Endothelial cell of umbilical vein (primary cell): ENCODE measurements at regions not wholly inside any gene's neighbourhood (a gene's known extent, or its start where the extent isn't known, plus 50 kb on each side); places are given as distances from the start of the nearest gene placed in this dataset.

Experiments
- BruUV-seq: library from RNA; stranded (reverse); fragments of 400-500 nt; replicated peaks from 2 replicates; lab custom pipeline; 2021; lab: Mats Ljungman, UMichigan
- CTCF ChIA-PET: fragments of 300-600, 350-600 bp; sonication (Branson Sonifier 250); formaldehyde crosslinking; loops from one replicate; lab custom pipeline; 2021; ENCODE audit warnings: antibody characterized with exemption, inconsistent platforms; lab: Charles Lee
- POLR2A ChIA-PET: fragments of 300-600, 350-600 bp; sonication (Branson Sonifier 250); formaldehyde crosslinking; loops from one replicate; lab custom pipeline; 2021; ENCODE audit warnings: antibody characterized with exemption, inconsistent platforms; lab: Charles Lee
- DNase-seq: peaks from one replicate; pipeline ENCODE4 v3.0.0-alpha.2; 2011; ENCODE audit warnings: low read depth, low spot score
- FAIRE-seq: peaks from 2 replicates; lab custom pipeline; 2011; peaks lifted over from hg19 to GRCh38; lab: Jason Lieb, UNC
- H2AFZ ChIP-seq: 2 replicates; pipeline ENCODE4 v1.6.0; 2012; ENCODE audit warnings: low read depth, low read length, control low read depth, inconsistent platforms
- H3K27ac ChIP-seq: 2 replicates; pipeline ENCODE4 v1.5.1; 2011; ENCODE audit warnings: low read depth, mild to moderate bottlenecking, control low read depth, low read length, moderate library complexity; ENCODE audit not compliant: insufficient read depth
- H3K27me3 ChIP-seq, 2 experiments: 2 replicates each; pipeline versions ENCODE4 v1.6.0 to v1.6.1; 2011; ENCODE audit warnings: low read length in 2 of 2, mixed read lengths in 1 of 2; ENCODE audit not compliant: control insufficient read depth in 2 of 2, insufficient read depth in 2 of 2
- H3K36me3 ChIP-seq, 2 experiments: 2 replicates in 1 of 2; 3 replicates in 1 of 2; pipeline ENCODE4 v1.5.1; 2011; ENCODE audit warnings: low read length in 2 of 2, mild to moderate bottlenecking in 1 of 2, moderate library complexity in 1 of 2; ENCODE audit not compliant: control insufficient read depth in 2 of 2, insufficient read depth in 2 of 2; ENCODE audit errors: extremely low read depth in 1 of 2
- H3K4me1 ChIP-seq: 3 replicates; pipeline ENCODE4 v1.5.1; 2011; ENCODE audit warnings: mild to moderate bottlenecking, low read length; ENCODE audit not compliant: control insufficient read depth, insufficient read depth; ENCODE audit errors: extremely low read depth
- H3K4me2 ChIP-seq: 2 replicates; pipeline ENCODE4 v1.6.1; 2011; ENCODE audit warnings: low read length, control low read depth, mixed read lengths; ENCODE audit not compliant: insufficient read depth
- H3K4me3 ChIP-seq, 3 experiments: fragments of 200-600 bp in 1 of 3; sonication (generic), shearing (Covaris generic) in 1 of 3; replicated peaks in 1 of 3; 2 replicates each; pipeline ENCODE4 v1.5.1; 2011 to 2016; ENCODE audit warnings: control low read depth in 3 of 3, low read length in 3 of 3, mild to moderate bottlenecking in 2 of 3, inconsistent platforms in 1 of 3, low read depth in 1 of 3, moderate library complexity in 1 of 3; ENCODE audit not compliant: insufficient read depth in 1 of 3
- H3K79me2 ChIP-seq: 2 replicates; pipeline ENCODE4 v1.6.0; 2012; ENCODE audit warnings: low read length, inconsistent platforms; ENCODE audit not compliant: control insufficient read depth, insufficient read depth
- H3K9ac ChIP-seq: replicated peaks from 2 replicates; pipeline ENCODE3; 2011; ENCODE audit warnings: low read length, control low read depth; ENCODE audit not compliant: insufficient read depth; ENCODE audit errors: extremely low read depth
- H3K9me1 ChIP-seq: replicated peaks from 3 replicates; pipeline ENCODE4 v1.6.0; 2011; ENCODE audit warnings: mild to moderate bottlenecking, low read length; ENCODE audit not compliant: control insufficient read depth, insufficient read depth; ENCODE audit errors: extremely low read depth
- H3K9me3 ChIP-seq: replicated peaks from 2 replicates; pipeline ENCODE4 v1.5.1; 2012; ENCODE audit warnings: low read length, inconsistent platforms; ENCODE audit not compliant: control insufficient read depth, insufficient read depth
- H4K20me1 ChIP-seq: replicated peaks from 2 replicates; pipeline ENCODE3; 2011; ENCODE audit warnings: mild to moderate bottlenecking, low read length; ENCODE audit not compliant: control insufficient read depth, insufficient read depth; ENCODE audit errors: extremely low read depth
- CTCF ChIP-seq, 2 donors: IDR thresholded peaks; 1 replicate in 1 of 2; 2 replicates in 1 of 2; pipeline ENCODE4 v1.5.1; 2011; ENCODE audit warnings: low read length in 2 of 2, mild to moderate bottlenecking in 2 of 2, moderate library complexity in 2 of 2, control low read depth in 1 of 2, inconsistent platforms in 1 of 2, low read depth in 1 of 2; ENCODE audit not compliant: insufficient read depth in 1 of 2; ENCODE audit errors: extremely low read depth in 1 of 2
- EZH2 ChIP-seq: IDR thresholded peaks from 2 replicates; pipeline ENCODE4 v1.6.1; 2012; ENCODE audit warnings: borderline replicate concordance, low read depth, mild to moderate bottlenecking, moderate library complexity, low read length, inconsistent platforms; ENCODE audit not compliant: severe bottlenecking
- FOS ChIP-seq: IDR thresholded peaks from 2 replicates; pipeline ENCODE4 v1.6.1; 2011; ENCODE audit warnings: mild to moderate bottlenecking, low read length, moderate library complexity, borderline replicate concordance; ENCODE audit not compliant: insufficient read depth
- GATA2 ChIP-seq: IDR thresholded peaks from 2 replicates; pipeline ENCODE4 v1.7.0; 2011; ENCODE audit warnings: low read depth, mild to moderate bottlenecking, moderate library complexity, mixed read lengths, low read length; ENCODE audit not compliant: insufficient read length, insufficient read depth
- JUN ChIP-seq: IDR thresholded peaks from 2 replicates; pipeline ENCODE4 v1.6.1; 2011; ENCODE audit warnings: borderline replicate concordance, low read depth; ENCODE audit not compliant: insufficient read length, insufficient read depth
- MAX ChIP-seq: IDR thresholded peaks from 2 replicates; pipeline ENCODE4 v1.6.1; 2011; ENCODE audit not compliant: insufficient read depth, insufficient read length
- MYC ChIP-seq: IDR thresholded peaks from one replicate; pipeline ENCODE4 v1.6.1; 2011; ENCODE audit warnings: mild to moderate bottlenecking, low read depth, low read length
- POLR2A ChIP-seq: IDR thresholded peaks from 2 replicates; pipeline ENCODE4 v1.6.1; 2012; ENCODE audit warnings: low read depth, mild to moderate bottlenecking, control low read depth, low read length
- POLR2AphosphoS5 ChIP-seq: IDR thresholded peaks from 2 replicates; pipeline ENCODE4 v1.6.1; 2012; ENCODE audit warnings: low read depth, mild to moderate bottlenecking, control low read depth, low read length, moderate library complexity; ENCODE audit not compliant: insufficient read depth
- dilution Hi-C: fragments of 300-500 bp; cut with MboI; formaldehyde crosslinking; loops from one replicate; pipeline ENCODE4 v1.15.0; 2019; ENCODE audit warnings: low sequenced_read_pairs; ENCODE audit not compliant: extremely low pct_ligation_motif_present
- intact Hi-C: fragments of 100-400 bp; cut with micrococcal nuclease; formaldehyde crosslinking; loops from one replicate; pipeline ENCODE4 v1.10.0; 2022

GRCh38 chr10:28841625-28842024 is 164.3 kb downstream of the BAMBI start:
- peaks cover 9% of the 10 kb centered on the region for H3K4me1 ChIP-seq

More at GRCh38 chr10:28841625-28842024, 164.3 kb downstream of the BAMBI start:
- no peak overlapping the region for H3K9ac ChIP-seq
- no TSS peak for BruUV-seq
- peaks cover 2% of the 10 kb centered on the region for H3K9me1 ChIP-seq
- POLR2A ChIA-PET, result no interaction called here
- dilution Hi-C loops, result no loop called here
- TF ChIP-seq EZH2 (no peak), MYC (no peak), JUN (no peak), MAX (no peak), FOS (no peak), POLR2AphosphoS5 (no peak), GATA2 (no peak), CTCF (IDR thresholded peaks at IDR 0.05; ENCODE audit: extremely low read depth in 1 of 2, insufficient read depth in 1 of 2, low read depth in 1 of 2, low read length in 2 of 2) (no peak), POLR2A (no peak)
- H3K4me3 ChIP-seq, result no peak overlapping the region
- no peaks in the 10 kb centered on the region for H3K27me3 ChIP-seq
- no peaks in the 10 kb centered on the region for H4K20me1 ChIP-seq
- DNase-seq (no peak), FAIRE-seq (no peak)
- H3K27ac ChIP-seq, result no peak overlapping the region
- CTCF ChIA-PET, result no interaction called here
- no peaks in the 10 kb centered on the region for H3K36me3 ChIP-seq
- H3K79me2 ChIP-seq, result no peaks in the 10 kb centered on the region
- intact Hi-C loops, result no loop called here
- no peak overlapping the region for H3K4me2 ChIP-seq
- no peak overlapping the region for H2AFZ ChIP-seq
- no peaks in the 10 kb centered on the region for H3K9me3 ChIP-seq
